ENCODE measurements at regions not wholly inside any gene's neighbourhood (a gene's known extent, or its start where the extent isn't known, plus 50 kb on each side); places are given as distances from the start of the nearest gene placed in this dataset.

- H3K4me3 ChIP-seq (ENCODE audit: low read depth, low read length) = no peak overlapping the region
- DNase-seq (ENCODE audit: low read depth) = no peak
- TF ChIP-seq, protein P1, sequence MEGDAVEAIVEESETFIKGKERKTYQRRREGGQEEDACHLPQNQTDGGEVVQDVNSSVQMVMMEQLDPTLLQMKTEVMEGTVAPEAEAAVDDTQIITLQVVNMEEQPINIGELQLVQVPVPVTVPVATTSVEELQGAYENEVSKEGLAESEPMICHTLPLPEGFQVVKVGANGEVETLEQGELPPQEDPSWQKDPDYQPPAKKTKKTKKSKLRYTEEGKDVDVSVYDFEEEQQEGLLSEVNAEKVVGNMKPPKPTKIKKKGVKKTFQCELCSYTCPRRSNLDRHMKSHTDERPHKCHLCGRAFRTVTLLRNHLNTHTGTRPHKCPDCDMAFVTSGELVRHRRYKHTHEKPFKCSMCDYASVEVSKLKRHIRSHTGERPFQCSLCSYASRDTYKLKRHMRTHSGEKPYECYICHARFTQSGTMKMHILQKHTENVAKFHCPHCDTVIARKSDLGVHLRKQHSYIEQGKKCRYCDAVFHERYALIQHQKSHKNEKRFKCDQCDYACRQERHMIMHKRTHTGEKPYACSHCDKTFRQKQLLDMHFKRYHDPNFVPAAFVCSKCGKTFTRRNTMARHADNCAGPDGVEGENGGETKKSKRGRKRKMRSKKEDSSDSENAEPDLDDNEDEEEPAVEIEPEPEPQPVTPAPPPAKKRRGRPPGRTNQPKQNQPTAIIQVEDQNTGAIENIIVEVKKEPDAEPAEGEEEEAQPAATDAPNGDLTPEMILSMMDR (IDR thresholded peaks at IDR 0.05; ENCODE audit: insufficient read depth, low read length, poor library complexity, severe bottlenecking) = no peak
Observed at GRCh38 chr17:72518159-72518732, 397.4 kb downstream of the SOX9 start.

GRCh38 chr17:72518753-72519597 is 398.2 kb downstream of the SOX9 start:
- no peak overlapping the region for H3K4me3 ChIP-seq (ENCODE audit: low read depth, low read length)
- H3K27me3 ChIP-seq (ENCODE audit: control insufficient read depth, insufficient read depth, low read length) = no peaks in the 10 kb centered on the region
- TF ChIP-seq, protein P1 (IDR thresholded peaks at IDR 0.05; ENCODE audit: insufficient read depth, low read length, poor library complexity, severe bottlenecking) = no peak
- DNase-seq (ENCODE audit: low read depth) = no peak
- H3K36me3 ChIP-seq (ENCODE audit: control insufficient read depth, insufficient read depth, low read length) = no peaks in the 10 kb centered on the region

More at GRCh38 chr17:72518159-72518732, 397.4 kb downstream of the SOX9 start:
- H3K36me3 ChIP-seq (ENCODE audit: control insufficient read depth, insufficient read depth, low read length) = no peaks in the 10 kb centered on the region
- no peaks in the 10 kb centered on the region for H3K27me3 ChIP-seq (ENCODE audit: control insufficient read depth, insufficient read depth, low read length)

DNA sequence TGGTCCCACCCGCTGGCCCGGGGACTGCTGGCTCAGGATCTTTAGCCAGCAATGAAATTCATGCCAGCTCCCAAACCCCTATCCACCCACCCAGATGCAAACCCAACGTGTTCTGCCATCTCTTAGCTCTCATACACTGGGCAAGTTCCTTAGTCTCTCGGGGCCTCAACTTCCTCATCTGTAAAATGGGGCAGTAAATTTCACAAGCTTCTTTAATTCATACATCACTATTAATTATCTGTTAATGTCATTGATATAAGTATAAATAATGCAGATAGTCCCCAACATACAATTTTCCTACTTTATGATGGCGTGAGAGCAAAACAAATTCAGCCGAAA is 398.7 kb downstream of the SOX9 start:
- TF ChIP-seq, protein P1 (IDR thresholded peaks at IDR 0.05; ENCODE audit: insufficient read depth, low read length, poor library complexity, severe bottlenecking) = no peak
- DNase-seq (ENCODE audit: low read depth) = no peak
- H3K27me3 ChIP-seq (ENCODE audit: control insufficient read depth, insufficient read depth, low read length) = no peaks in the 10 kb centered on the region
- H3K36me3 ChIP-seq (ENCODE audit: control insufficient read depth, insufficient read depth, low read length) = no peaks in the 10 kb centered on the region
- H3K4me3 ChIP-seq (ENCODE audit: low read depth, low read length) = no peak overlapping the region

- no peak overlapping the region for H3K4me3 ChIP-seq (ENCODE audit: low read depth, low read length)
- TF ChIP-seq, protein P1 (IDR thresholded peaks at IDR 0.05; ENCODE audit: insufficient read depth, low read length, poor library complexity, severe bottlenecking) = no peak
- no peak for DNase-seq (ENCODE audit: low read depth)
- no peaks in the 10 kb centered on the region for H3K27me3 ChIP-seq (ENCODE audit: control insufficient read depth, insufficient read depth, low read length)
- H3K36me3 ChIP-seq (ENCODE audit: control insufficient read depth, insufficient read depth, low read length) = no peaks in the 10 kb centered on the region
Observed at GRCh38 chr17:72520665-72521303, 400.0 kb downstream of the SOX9 start.

- DNase-seq (ENCODE audit: low read depth) = no peak
- TF ChIP-seq, protein P1 (IDR thresholded peaks at IDR 0.05; ENCODE audit: insufficient read depth, low read length, poor library complexity, severe bottlenecking) = no peak
- Histone ChIP-seq H3K27me3 (ENCODE audit: control insufficient read depth, insufficient read depth, low read length) (no peaks in the 10 kb centered on the region), H3K4me3 (ENCODE audit: low read depth, low read length) (no peak overlapping the region), H3K36me3 (ENCODE audit: control insufficient read depth, insufficient read depth, low read length) (no peaks in the 10 kb centered on the region)
Observed at GRCh38 chr17:72523491-72523890, 402.7 kb downstream of the SOX9 start.
